NCI-H82 (cell line): ENCODE measurements at regions not wholly inside any gene's neighbourhood (a gene's known extent, or its start where the extent isn't known, plus 50 kb on each side); places are given as distances from the start of the nearest gene placed in this dataset.

Source experiments
- DNase-seq: peaks from one replicate; lab custom pipeline; 2025; lab: John Stamatoyannopoulos, UW

DNA sequence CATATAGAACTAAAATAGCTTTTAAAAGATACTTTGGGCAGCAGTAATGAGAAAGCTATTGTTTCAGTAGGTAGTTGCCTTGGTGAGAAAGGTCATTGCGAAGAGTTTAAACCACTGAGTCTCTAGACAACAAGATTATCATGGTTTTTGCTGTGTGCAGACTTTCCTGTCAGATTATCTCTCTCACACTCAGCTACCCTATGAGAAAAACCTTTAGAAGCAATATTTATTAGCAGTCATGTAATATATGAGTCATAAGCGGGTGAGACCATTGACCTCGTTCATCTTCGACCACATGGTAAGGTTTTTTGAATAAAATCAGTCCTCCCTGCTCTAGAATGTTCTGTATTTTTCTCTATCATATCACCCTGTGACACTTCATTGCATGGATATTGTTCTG, 59.9 kb downstream of the GPR65 start:
- no peak for DNase-seq

DNA sequence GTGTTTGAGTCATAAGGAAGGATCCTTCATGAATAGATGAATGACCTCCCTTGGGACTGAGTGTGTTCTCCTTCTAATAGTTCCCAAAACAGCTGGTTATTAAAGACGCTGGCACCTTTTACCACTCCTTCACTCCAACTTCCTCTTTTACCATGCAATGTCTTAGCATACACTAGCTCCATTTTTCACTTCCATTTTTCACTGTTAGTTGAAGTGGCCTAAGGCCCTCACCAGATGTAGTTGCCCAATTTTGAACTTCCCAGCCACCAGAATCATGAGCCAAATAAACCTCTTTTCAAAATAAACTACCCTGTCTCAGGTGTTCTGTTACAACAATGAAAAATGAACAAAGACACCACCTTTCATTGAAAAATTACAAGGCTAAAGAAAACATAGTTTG, 64.7 kb downstream of the GPR65 start:
- DNase-seq: no peak

DNA sequence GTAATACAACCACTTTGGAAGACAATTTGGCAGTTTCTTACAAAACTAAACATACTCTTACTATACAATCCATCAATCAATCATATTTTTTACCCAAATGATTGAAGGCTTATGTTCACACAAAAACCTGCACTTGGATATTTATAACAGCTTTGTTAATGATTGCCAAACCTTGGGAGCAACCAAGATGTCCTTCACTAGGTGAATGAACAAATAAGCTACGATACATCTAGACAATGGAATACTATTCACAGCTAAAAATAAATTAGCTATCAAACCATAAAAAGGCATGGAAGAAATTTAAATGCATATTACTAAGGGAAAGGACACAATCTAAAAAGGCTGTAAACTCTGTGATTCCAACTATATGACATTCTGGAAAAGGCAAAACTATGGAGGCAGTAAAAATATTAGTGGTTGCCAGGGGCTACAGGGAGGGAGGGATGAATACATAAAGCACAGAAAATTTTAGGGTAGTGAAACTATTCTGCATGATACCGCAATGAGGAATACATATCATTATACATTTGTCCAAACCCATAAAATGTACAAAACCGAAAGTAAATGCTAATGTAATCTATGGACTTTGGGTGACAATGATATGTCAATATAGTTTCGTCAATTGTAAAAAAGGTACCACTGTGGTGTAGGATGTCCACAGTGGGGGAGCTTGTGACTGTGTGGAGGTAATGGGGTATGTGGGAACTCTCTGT, 70.5 kb downstream of the GPR65 start:
- DNase-seq: no peak

DNA sequence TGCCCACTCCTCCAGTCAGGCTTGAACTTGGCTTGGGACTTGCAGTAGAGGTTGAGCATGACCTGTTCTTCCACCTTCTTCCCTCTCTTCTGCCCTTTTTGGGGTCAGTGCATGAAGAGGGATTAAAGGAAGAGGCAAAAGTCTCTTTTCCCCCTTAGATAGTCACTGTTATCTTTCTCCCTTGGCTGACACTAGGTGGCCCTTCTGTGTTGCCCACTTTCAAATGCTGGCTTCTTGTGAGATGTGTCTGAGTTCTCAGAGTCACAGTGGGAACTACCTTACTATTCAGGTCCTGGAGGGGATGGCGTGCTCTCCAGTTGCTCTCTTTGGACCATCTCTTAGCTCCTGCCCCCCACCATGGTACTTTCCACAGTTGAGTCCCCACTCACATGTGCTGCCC, 73.6 kb downstream of the GPR65 start:
- no peak for DNase-seq

DNA sequence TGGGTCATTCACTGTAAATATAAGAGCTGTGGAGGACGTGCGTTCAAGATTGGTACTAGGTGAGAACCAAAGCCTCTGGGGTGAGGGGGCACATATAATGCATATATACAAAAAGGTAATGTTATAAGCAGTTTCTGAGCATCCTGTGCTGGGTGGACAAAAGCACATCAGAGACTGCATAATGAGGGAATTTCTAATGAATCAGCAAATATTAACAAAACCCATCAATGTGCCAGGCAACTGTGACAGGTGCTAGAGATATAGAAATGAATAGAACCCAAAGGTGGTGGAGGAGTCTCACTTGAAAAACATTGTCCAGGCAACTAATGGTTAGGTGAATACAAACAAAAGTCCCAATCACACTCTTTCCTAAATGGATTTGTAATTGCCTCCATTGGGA, 74.7 kb downstream of the GPR65 start:
- no peak for DNase-seq

DNA sequence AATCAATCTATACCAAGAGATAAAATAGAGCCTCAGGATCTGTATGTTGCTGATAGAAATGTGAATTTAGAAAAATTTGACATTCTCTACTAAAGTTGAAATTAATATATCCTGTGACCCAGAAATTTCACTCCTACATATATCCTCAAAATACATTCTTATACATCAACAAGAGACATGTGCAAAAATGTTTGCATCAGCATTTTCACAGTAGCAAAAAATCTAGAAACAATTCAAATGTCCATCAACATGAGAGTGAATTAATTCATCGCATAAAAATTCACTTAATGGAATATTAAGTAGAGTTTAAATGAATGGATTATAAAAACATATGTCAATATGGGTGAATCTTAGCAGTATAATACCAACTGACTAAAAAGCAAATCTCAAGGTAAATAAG, 80.8 kb downstream of the GPR65 start:
- no peak for DNase-seq

DNA sequence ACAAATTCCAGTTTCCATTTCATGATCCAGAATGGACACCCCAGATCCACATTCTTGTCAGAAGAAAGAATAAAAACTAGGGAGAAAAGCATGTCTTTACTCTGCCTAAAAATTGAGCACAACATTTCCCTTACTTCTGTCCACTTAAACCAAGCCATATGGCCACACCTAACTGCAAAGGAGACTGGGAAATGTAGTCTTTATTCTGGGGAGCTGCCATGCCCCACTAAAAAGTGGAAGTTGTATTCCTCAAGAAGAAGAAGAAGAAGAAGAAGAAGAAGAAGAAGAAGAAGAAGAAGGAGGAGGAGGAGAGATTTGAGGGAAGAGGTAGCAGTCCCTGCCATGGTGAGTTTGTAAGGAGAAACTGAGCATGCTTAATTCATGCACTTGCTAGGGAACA, 84.5 kb downstream of the GPR65 start:
- DNase-seq: no peak

DNA sequence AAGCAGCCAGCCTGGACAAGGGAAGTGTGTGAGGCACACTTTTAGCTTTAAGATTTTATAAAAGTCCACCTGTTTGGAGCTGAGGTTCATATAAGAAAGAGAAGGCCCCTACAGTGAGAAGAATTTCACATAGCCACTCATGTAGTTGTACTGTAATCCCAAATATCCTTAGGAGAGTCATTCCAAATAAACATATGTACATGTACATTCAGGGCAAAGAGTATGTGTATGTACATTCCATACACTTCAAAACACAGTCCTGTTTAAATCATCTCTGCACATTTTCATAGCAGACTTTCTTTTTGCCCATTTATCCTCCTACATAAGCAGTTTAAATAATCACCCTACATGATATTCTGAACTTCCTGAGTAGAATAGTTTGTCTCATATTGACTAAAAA, 87.6 kb downstream of the GPR65 start:
- no peak for DNase-seq

DNA sequence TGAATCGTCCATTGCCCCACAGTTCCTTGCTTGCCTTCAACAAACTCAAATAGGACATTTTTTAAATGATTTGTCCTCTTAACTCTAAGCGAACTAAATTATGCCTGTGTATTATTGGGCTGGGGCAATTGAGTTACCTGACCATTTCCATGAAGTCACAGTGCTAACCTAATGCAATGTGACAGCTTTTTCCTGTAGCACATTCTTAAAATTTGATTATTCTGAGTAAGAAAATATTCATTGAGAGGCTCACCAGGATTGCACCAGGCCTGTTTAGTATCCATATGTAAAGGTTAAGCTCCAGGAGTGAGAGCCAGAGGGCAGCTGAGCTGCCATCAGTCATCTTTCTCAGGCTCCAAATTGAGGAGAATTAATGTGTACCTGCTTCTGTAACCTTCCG, 90.9 kb downstream of the GPR65 start:
- no peak for DNase-seq

DNA sequence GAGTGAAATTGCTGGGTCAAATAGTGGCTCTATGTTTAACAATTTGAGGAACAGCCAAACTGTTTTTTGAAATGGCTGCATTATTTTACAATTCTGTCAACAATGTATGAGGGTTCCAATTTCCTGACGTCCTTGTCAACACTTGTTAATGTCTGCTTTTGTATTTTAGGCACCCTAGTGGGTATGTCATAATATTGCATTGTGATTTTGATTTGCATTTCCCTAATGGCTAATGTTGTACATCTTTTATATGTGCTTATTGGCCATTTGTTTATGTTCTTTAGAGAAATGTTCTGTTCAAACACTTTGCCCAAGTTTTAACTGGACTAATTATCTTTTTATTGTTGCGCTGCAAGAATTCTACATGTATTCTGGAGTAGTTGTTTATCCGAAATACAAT, 93.2 kb downstream of the GPR65 start:
- no peak for DNase-seq

DNA sequence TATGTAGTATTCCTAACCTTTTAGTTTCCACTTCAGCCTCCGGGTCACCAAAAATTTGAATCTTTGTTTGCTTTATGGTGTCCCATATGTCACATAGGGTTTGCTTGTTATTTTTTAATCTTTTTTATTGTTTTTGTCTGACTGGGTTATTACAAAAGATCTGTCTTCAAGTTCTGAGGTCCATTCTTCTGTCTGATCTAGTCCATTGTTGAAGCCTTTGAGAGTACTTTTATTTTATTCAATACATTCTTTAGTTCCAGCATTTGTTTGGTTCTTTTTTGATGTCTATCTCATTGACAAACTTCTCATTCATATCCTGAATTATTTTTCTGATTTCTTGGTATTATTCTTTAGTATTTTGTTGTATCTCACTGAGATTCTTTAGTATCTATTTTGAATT, 99.8 kb downstream of the GPR65 start:
- no peak for DNase-seq

DNA sequence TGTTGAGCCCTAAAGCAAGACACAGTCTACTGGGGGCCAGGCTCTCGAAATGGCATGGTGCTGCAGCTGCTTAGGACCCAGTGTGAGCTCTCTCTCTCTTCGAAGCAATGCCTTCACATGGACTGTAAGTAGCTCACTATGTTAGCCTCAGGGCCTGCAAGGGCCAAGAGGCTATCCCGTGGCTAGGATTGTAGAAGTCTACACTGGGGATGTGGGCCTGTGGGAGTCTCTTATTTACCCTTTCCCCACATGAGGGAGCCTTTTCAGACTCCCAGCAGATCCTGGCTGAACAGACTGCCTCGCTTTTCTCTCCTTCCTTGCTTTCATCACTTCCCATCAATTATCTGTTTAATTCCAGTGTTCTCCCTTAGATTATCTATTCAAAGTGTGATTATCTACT, 101.4 kb downstream of the GPR65 start:
- DNase-seq: no peak

DNA sequence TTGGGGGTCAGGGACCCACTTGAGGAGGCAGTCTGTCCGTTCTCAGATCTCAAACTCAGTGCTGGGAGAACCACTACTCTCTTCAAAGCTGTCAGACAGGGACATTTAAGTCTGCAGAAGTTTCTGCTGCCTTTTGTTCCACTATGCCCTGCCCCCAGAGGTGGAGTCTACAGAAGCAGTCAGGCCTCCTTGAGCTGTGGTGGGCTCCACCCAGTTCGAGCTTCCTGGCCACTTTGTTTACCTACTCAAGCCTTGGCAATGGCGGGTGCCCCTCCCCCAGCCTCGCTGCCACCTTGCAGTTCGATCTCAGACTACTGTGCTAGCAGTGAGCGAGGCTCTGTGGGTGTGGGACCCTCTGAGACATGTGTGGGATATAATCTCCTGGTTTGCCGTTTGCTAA, 122.7 kb downstream of the GPR65 start:
- DNase-seq: peak; percentile 47

DNA sequence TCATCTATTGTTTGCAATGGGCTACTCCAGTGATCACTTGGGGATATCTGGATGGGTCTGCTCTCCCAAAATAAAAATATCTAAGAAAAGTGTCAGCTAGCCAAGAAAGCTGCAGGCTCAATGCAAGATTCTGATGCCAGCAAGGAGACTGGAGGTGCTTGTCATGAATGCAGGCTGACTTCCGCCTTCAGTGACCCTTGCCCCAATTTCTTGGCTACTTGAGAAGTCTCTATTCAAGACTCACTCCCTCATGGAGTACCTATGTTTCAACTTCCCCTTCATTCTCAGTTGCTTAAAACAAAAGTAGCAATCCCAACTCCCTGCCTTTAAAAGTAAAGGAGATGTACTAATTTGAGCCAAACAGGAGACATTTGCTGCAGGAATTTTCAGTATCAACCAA, 123.9 kb downstream of the GPR65 start:
- no peak for DNase-seq

DNA sequence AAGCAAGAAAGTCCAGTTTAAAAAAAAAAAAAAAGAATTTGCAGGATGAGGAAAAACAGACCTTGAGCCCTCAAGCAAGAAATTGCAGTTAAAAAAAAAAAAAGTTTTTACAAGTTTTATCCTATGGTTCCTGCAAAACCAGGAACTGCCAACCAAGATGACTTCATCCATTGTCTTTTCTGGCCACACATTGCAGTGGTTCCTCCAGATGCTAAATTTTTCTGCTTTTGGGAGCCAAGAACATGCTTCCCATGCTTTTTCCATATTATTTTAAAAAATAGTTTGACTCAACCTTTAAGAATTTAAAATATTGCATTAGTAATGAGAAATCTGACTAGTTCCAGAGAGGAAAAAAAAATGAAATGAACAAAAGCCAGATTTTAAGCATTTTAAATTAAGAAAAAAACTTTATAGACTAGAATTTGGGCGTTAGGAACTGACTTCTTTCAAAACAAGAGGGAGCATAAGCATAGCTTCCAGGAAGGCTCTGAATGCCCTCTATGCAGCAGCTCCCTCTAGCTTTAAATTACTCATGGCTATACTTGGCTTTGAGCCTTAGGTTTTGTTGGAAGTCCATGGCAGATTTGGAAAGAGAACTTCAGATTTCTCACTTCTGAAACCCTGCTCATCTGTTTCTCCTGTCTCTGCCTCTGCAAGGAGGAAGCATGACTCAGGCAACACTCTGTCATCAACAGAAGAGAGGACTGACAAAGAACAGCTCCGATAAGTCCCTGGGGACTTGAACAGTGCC, 124.5 kb downstream of the GPR65 start:
- peak; percentile 1 for DNase-seq

DNA sequence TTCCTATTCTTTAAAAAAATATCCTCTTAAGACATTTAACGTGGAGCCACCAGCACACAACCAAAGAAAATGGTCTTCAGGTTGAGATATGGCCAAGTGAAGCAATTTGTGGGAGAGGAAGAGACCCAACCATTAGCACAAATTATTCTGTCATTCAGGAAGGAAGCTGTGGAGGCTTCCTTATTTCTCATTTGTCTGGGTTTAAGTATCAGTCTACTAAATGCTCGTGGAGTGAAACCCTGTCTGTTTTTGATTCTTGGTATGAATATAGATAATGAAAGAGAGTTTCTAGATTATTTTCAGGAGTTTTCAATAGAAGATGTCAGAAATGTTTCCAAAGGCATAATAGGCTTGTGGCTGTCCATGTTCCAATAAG, 125.1 kb downstream of the GPR65 start:
- DNase-seq: no peak
